Liver (tissue), 7 donors: ENCODE measurements at regions not wholly inside any gene's neighbourhood (a gene's known extent, or its start where the extent isn't known, plus 50 kb on each side); places are given as distances from the start of the nearest gene placed in this dataset.

Experiments
- DNase-seq: peaks from one replicate; pipeline ENCODE4 v3.0.0-alpha.2; 2017; ENCODE audit warnings: low spot score
- H3K27ac ChIP-seq, 2 donors: one replicate each; pipeline ENCODE4 v1.7.0; 2013; ENCODE audit warnings: inconsistent platforms in 2 of 2, low read length in 2 of 2, control low read depth in 1 of 2, low read depth in 1 of 2, mild to moderate bottlenecking in 1 of 2
- H3K27me3 ChIP-seq, 4 donors: one replicate each; pipeline versions ENCODE4 v1.6.1 to v1.7.0; 2013; ENCODE audit warnings: low read length in 3 of 4, inconsistent platforms in 1 of 4, mild to moderate bottlenecking in 1 of 4, moderate library complexity in 1 of 4; ENCODE audit not compliant: control insufficient read depth in 4 of 4, insufficient read depth in 4 of 4
- H3K36me3 ChIP-seq, 4 donors: one replicate each; pipeline versions ENCODE4 v1.6.1 to v1.7.0; 2013; ENCODE audit warnings: low read length in 3 of 4, mild to moderate bottlenecking in 3 of 4, low read depth in 1 of 4, moderate library complexity in 1 of 4; ENCODE audit not compliant: control insufficient read depth in 4 of 4, insufficient read depth in 3 of 4
- H3K4me1 ChIP-seq, 4 donors: one replicate each; pipeline versions ENCODE4 v1.6.1 to v1.7.0; 2013; ENCODE audit warnings: low read length in 3 of 4, mild to moderate bottlenecking in 3 of 4, moderate library complexity in 1 of 4; ENCODE audit not compliant: control insufficient read depth in 4 of 4, insufficient read depth in 4 of 4
- H3K4me3 ChIP-seq, 3 donors: one replicate each; pipeline versions ENCODE4 v1.6.1 to v1.7.0; 2013; ENCODE audit warnings: low read length in 3 of 3, control low read depth in 1 of 3, low read depth in 1 of 3, mild to moderate bottlenecking in 1 of 3
- H3K9ac ChIP-seq, 2 donors: one replicate each; pipeline ENCODE4 v1.7.0; 2013; ENCODE audit warnings: low read length in 2 of 2, mild to moderate bottlenecking in 2 of 2, moderate library complexity in 2 of 2, control low read depth in 1 of 2, low read depth in 1 of 2
- H3K9me3 ChIP-seq, 4 donors: one replicate each; pipeline versions ENCODE4 v1.6.1 to v1.7.0; 2013; ENCODE audit warnings: low read length in 3 of 4; ENCODE audit not compliant: control insufficient read depth in 4 of 4
- ATF3 ChIP-seq: IDR thresholded peaks from 2 replicates; pipeline ENCODE4 v1.6.1; 2016; ENCODE audit warnings: antibody characterized with exemption
- CTCF ChIP-seq: fragments of 150-350 bp; IDR thresholded peaks from 2 replicates; pipeline ENCODE4 v1.5.1; 2017; ENCODE audit warnings: improper control_type of control experiment, low read depth, low read length; ENCODE audit not compliant: missing input control
- EGR1 ChIP-seq, 2 donors: IDR thresholded peaks; 2 replicates each; pipeline ENCODE4 v1.6.1; 2016 to 2018; ENCODE audit warnings: antibody characterized with exemption in 2 of 2, low read depth in 2 of 2
- FOXA1 ChIP-seq: IDR thresholded peaks from 2 replicates; pipeline ENCODE4 v1.6.1; 2016; ENCODE audit warnings: antibody characterized with exemption
- FOXA2 ChIP-seq: IDR thresholded peaks from 2 replicates; pipeline ENCODE4 v1.6.1; 2016; ENCODE audit warnings: antibody characterized with exemption
- GABPA ChIP-seq, 2 donors: IDR thresholded peaks in 1 of 2; conservative IDR thresholded peaks in 1 of 2; 2 replicates each; pipeline ENCODE4 v1.6.1; 2016; ENCODE audit warnings: antibody characterized with exemption in 2 of 2, mild to moderate bottlenecking in 1 of 2, moderate library complexity in 1 of 2
- HNF4A ChIP-seq, 2 donors: conservative IDR thresholded peaks; 2 replicates each; pipeline ENCODE4 v1.6.1; 2016; ENCODE audit warnings: antibody characterized with exemption in 2 of 2, mild to moderate bottlenecking in 2 of 2
- HNF4G ChIP-seq: IDR thresholded peaks from 2 replicates; pipeline ENCODE4 v1.6.1; 2016; ENCODE audit warnings: antibody characterized with exemption
- JUND ChIP-seq, 2 donors: IDR thresholded peaks; 2 replicates each; pipeline ENCODE4 v1.6.1; 2016; ENCODE audit warnings: antibody characterized with exemption in 2 of 2
- MAX ChIP-seq: IDR thresholded peaks from 2 replicates; pipeline ENCODE4 v1.6.1; 2016; ENCODE audit warnings: antibody characterized with exemption
- NR2F2 ChIP-seq: IDR thresholded peaks from 2 replicates; pipeline ENCODE4 v1.6.1; 2016; ENCODE audit warnings: antibody characterized with exemption
- RAD21 ChIP-seq, 2 donors: IDR thresholded peaks; 2 replicates each; pipeline ENCODE4 v1.6.1; 2016; ENCODE audit warnings: antibody characterized with exemption in 2 of 2, mild to moderate bottlenecking in 2 of 2
- REST ChIP-seq: IDR thresholded peaks from 2 replicates; pipeline ENCODE4 v1.6.1; 2016; ENCODE audit warnings: antibody characterized with exemption, mild to moderate bottlenecking
- RXRA ChIP-seq, 2 donors: IDR thresholded peaks; 2 replicates each; pipeline ENCODE4 v1.6.1; 2017 to 2018; ENCODE audit warnings: antibody characterized with exemption in 2 of 2, mild to moderate bottlenecking in 1 of 2
- SP1 ChIP-seq: IDR thresholded peaks from 2 replicates; pipeline ENCODE4 v1.6.1; 2018; ENCODE audit warnings: antibody characterized with exemption, mild to moderate bottlenecking
- TAF1 ChIP-seq: conservative IDR thresholded peaks from 2 replicates; pipeline ENCODE4 v1.6.1; 2016; ENCODE audit warnings: antibody characterized with exemption, mild to moderate bottlenecking
- YY1 ChIP-seq: IDR thresholded peaks from 2 replicates; pipeline ENCODE4 v1.6.1; 2016; ENCODE audit warnings: antibody characterized with exemption, mild to moderate bottlenecking
- ZBTB33 ChIP-seq: IDR thresholded peaks from 2 replicates; pipeline ENCODE4 v1.6.1; 2016; ENCODE audit warnings: antibody characterized with exemption
- donor health status: healthy.
- donor health status: healthy.
- donor health status: healthy.
- donor health status: healthy.

- no peak for TF ChIP-seq REST
- no peak for TF ChIP-seq MAX
- TF ChIP-seq EGR1 (IDR thresholded peaks at IDR 0.05; ENCODE audit: low read depth in 2 of 2), result no peak
- TF ChIP-seq RAD21 (IDR thresholded peaks at IDR 0.05), result no peak
- TF ChIP-seq ATF3, result no peak
- no peak for TF ChIP-seq SP1
- TF ChIP-seq RXRA (IDR thresholded peaks at IDR 0.05), result no peak
- TF ChIP-seq NR2F2, result no peak
- no peak for TF ChIP-seq ZBTB33
- no peak for TF ChIP-seq FOXA1
- no peak for TF ChIP-seq GABPA (IDR thresholded peaks at IDR 0.05 in 1 of 2, conservative IDR thresholded peaks at IDR 0.05 in 1 of 2)
- no peak for TF ChIP-seq YY1
- TF ChIP-seq FOXA2, result no peak
- no peak for TF ChIP-seq TAF1
- no peak for TF ChIP-seq HNF4G
- no peak for TF ChIP-seq JUND (IDR thresholded peaks at IDR 0.05)
- no peak for TF ChIP-seq HNF4A (conservative IDR thresholded peaks at IDR 0.05)
- TF ChIP-seq CTCF, result no peak
- no peak overlapping the region for H3K27ac ChIP-seq
Measured at GRCh38 chr12:46111715-46112114, 121.3 kb upstream of the SCAF11 start.

More at GRCh38 chr12:46111715-46112114, 121.3 kb upstream of the SCAF11 start:
- no peaks in the 10 kb centered on the region for H3K27me3 ChIP-seq
- DNase-seq, result no peak
- H3K4me1 ChIP-seq, result peaks cover 0 to 9% (median 6%) of the 10 kb centered on the region in 4 donors
- no peak overlapping the region for H3K4me3 ChIP-seq
- H3K36me3 ChIP-seq, result no peaks in the 10 kb centered on the region
- H3K9me3 ChIP-seq, result no peaks in the 10 kb centered on the region
- no peak overlapping the region for H3K9ac ChIP-seq
